ENCODE measurements at regions not wholly inside any gene's neighbourhood (a gene's known extent, or its start where the extent isn't known, plus 50 kb on each side); places are given as distances from the start of the nearest gene placed in this dataset.

GRCh38 chr11:134532131-134532920, 120.3 kb upstream of the B3GAT1 start:
- no peak for DNase-seq (ENCODE audit: extremely low read depth in 1 of 4, low spot score in 3 of 4)
- no TSS peak for BruUV-seq (replicated peaks)
- H3K9me1 ChIP-seq (ENCODE audit: control insufficient read depth, insufficient read depth, low read length), result no peaks in the 10 kb centered on the region
- H3K36me3 ChIP-seq (ENCODE audit: control insufficient read depth, insufficient read depth, low read length), result no peaks in the 10 kb centered on the region
- POLR2A ChIA-PET, result no interaction called here
- H2AFZ ChIP-seq (ENCODE audit: low read depth, low read length), result no peak overlapping the region
- WGBS (ENCODE audit: insufficient coverage, low coverage, missing lambda C conversion rate), result 9% methylated on average over 19 of the region's 23 CpGs
- no peaks in the 10 kb centered on the region for H3K9me3 ChIP-seq (replicated peaks; ENCODE audit: control insufficient read depth, insufficient read depth, low read depth, low read length)
- peaks cover 5% of the 10 kb centered on the region; the same call in 1 of the 2 replicates for H4K20me1 ChIP-seq (replicated peaks; ENCODE audit: control insufficient read depth, insufficient read depth, low read length)
- no peak overlapping the region for H3K4me3 ChIP-seq
- CTCF ChIA-PET (ENCODE audit: low intra/inter-chr PET ratio), result no interaction called here
- peaks cover 14 to 80% of the 10 kb centered on the region in 2 experiments; a peak in 3 of 5 replicates for H3K27me3 ChIP-seq (ENCODE audit: control insufficient read depth in 2 of 2, insufficient read depth in 2 of 2, low read length in 2 of 2)
- H3K9ac ChIP-seq (ENCODE audit: insufficient read depth in 1 of 2, low read depth in 2 of 2, low read length in 2 of 2), result no peak overlapping the region
- intact Hi-C loops (cut with micrococcal nuclease) (no loop called here), in situ Hi-C loops (cut with MboI) (no loop called here)
- H3K4me2 ChIP-seq (ENCODE audit: insufficient read depth, low read length), result no peak overlapping the region
- 0 out of 5 replicates have a peak, but pooled peaks cover 0 to 4% of the 10 kb centered on the region in 2 experiments for H3K4me1 ChIP-seq (replicated peaks in 1 of 2; ENCODE audit: control insufficient read depth in 2 of 2, insufficient read depth in 2 of 2, low read length in 2 of 2)
- no peak for ATAC-seq
- no peaks in the 10 kb centered on the region for H3K79me2 ChIP-seq (ENCODE audit: control insufficient read depth, insufficient read depth, low read length)
- H3K27ac ChIP-seq (ENCODE audit: extremely low read depth, low read depth, low read length), result no peak overlapping the region
- FAIRE-seq, result no peak
- TF ChIP-seq NR4A1 (CRISPR knock-in tag; IDR thresholded peaks at IDR 0.05) (no peak), NR4A1 (tag; IDR thresholded peaks at IDR 0.05) (no peak), CCAR2 (IDR thresholded peaks at IDR 0.05; ENCODE audit: low read depth, low read length) (no peak), ZKSCAN3 (CRISPR knock-in tag; IDR thresholded peaks at IDR 0.05) (no peak), ZNF444 (CRISPR knock-in tag; IDR thresholded peaks at IDR 0.05) (no peak), ZNF584 (CRISPR knock-in tag; IDR thresholded peaks at IDR 0.05; ENCODE audit: low read depth) (no peak), TAF1 (IDR thresholded peaks at IDR 0.05; ENCODE audit: control insufficient read depth, extremely low read depth, insufficient read depth, low read length, severe bottlenecking) (no peak), MCM7 (IDR thresholded peaks at IDR 0.05) (no peak), ASH1L (IDR thresholded peaks at IDR 0.05; ENCODE audit: borderline replicate concordance, low read depth, partially characterized antibody) (no peak), NR3C1 (CRISPR knock-in tag; IDR thresholded peaks at IDR 0.05) (no peak), RFX5 (IDR thresholded peaks at IDR 0.05; ENCODE audit: low read depth, low read length) (no peak), ZNF511 (CRISPR knock-in tag; IDR thresholded peaks at IDR 0.05) (no peak)
- TF ChIP-seq, protein P1, sequence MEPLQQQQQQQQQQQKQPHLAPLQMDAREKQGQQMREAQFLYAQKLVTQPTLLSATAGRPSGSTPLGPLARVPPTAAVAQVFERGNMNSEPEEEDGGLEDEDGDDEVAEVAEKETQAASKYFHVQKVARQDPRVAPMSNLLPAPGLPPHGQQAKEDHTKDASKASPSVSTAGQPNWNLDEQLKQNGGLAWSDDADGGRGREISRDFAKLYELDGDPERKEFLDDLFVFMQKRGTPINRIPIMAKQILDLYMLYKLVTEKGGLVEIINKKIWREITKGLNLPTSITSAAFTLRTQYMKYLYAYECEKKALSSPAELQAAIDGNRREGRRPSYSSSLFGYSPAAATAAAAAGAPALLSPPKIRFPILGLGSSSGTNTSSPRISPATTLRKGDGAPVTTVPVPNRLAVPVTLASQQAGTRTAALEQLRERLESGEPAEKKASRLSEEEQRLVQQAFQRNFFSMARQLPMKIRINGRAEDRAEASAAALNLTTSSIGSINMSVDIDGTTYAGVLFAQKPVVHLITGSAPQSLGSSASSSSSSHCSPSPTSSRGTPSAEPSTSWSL (CRISPR knock-in tag; IDR thresholded peaks at IDR 0.05; ENCODE audit: borderline replicate concordance), result no peak
- TF ChIP-seq, protein P2, sequence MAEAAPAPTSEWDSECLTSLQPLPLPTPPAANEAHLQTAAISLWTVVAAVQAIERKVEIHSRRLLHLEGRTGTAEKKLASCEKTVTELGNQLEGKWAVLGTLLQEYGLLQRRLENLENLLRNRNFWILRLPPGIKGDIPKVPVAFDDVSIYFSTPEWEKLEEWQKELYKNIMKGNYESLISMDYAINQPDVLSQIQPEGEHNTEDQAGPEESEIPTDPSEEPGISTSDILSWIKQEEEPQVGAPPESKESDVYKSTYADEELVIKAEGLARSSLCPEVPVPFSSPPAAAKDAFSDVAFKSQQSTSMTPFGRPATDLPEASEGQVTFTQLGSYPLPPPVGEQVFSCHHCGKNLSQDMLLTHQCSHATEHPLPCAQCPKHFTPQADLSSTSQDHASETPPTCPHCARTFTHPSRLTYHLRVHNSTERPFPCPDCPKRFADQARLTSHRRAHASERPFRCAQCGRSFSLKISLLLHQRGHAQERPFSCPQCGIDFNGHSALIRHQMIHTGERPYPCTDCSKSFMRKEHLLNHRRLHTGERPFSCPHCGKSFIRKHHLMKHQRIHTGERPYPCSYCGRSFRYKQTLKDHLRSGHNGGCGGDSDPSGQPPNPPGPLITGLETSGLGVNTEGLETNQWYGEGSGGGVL (CRISPR knock-in tag; IDR thresholded peaks at IDR 0.05), result no peak
- TF ChIP-seq, protein P3, sequence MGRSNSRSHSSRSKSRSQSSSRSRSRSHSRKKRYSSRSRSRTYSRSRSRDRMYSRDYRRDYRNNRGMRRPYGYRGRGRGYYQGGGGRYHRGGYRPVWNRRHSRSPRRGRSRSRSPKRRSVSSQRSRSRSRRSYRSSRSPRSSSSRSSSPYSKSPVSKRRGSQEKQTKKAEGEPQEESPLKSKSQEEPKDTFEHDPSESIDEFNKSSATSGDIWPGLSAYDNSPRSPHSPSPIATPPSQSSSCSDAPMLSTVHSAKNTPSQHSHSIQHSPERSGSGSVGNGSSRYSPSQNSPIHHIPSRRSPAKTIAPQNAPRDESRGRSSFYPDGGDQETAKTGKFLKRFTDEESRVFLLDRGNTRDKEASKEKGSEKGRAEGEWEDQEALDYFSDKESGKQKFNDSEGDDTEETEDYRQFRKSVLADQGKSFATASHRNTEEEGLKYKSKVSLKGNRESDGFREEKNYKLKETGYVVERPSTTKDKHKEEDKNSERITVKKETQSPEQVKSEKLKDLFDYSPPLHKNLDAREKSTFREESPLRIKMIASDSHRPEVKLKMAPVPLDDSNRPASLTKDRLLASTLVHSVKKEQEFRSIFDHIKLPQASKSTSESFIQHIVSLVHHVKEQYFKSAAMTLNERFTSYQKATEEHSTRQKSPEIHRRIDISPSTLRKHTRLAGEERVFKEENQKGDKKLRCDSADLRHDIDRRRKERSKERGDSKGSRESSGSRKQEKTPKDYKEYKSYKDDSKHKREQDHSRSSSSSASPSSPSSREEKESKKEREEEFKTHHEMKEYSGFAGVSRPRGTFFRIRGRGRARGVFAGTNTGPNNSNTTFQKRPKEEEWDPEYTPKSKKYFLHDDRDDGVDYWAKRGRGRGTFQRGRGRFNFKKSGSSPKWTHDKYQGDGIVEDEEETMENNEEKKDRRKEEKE (IDR thresholded peaks at IDR 0.05; ENCODE audit: borderline replicate concordance in 1 of 2, control insufficient read depth in 1 of 2, low read depth in 2 of 2, low read length in 1 of 2), result no peak
